Hepatocyte (in vitro differentiated cells): ENCODE measurements at regions not wholly inside any gene's neighbourhood (a gene's known extent, or its start where the extent isn't known, plus 50 kb on each side); places are given as distances from the start of the nearest gene placed in this dataset.

Experiments used
- CTCF ChIP-seq: fragments of 200-600 bp; sonication (generic); IDR thresholded peaks from 2 replicates; pipeline ENCODE4 v1.5.1; 2016; ENCODE audit warnings: antibody characterized with exemption, mild to moderate bottlenecking; ENCODE audit not compliant: poor library complexity
- EZH2phosphoT487 ChIP-seq: fragments of 200-600 bp; sonication (generic); IDR thresholded peaks from one replicate; pipeline ENCODE4 v1.6.1; 2018; ENCODE audit warnings: antibody characterized with exemption, mild to moderate bottlenecking, low read depth, moderate library complexity; ENCODE audit not compliant: unreplicated experiment, severe bottlenecking

DNA sequence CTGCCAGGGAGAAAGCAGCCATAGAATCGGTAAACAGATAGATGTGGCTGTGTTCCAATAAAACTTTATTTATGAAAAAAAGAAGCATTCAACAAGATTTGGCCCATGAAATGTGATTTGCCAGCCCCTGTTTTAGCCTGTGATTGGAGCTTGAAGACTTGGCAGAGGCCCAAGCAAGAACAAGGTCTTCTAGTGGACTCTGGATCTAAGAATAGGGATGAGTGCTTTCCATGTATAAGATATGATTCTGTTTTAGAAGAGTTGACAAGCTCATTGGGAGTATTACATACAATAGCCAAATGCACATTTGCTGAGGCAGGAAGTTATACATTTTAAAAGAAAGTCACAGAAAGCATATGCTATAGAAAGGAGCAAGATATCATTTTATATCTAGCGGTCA is 175.6 kb upstream of the LUZP2 start:
- TF ChIP-seq CTCF (no peak), EZH2phosphoT487 (no peak)
